H1 (cell line): ENCODE measurements at regions not wholly inside any gene's neighbourhood (a gene's known extent, or its start where the extent isn't known, plus 50 kb on each side); places are given as distances from the start of the nearest gene placed in this dataset.

Experiments used
- CTCF ChIA-PET: fragments of 300-600 bp; sonication (Branson Sonifier 250); formaldehyde crosslinking; loops from one replicate; lab custom pipeline; 2021; ENCODE audit not compliant: partially characterized antibody; lab: Charles Lee
- POLR2A ChIA-PET: fragments of 300-600 bp; sonication (Branson Sonifier 250); formaldehyde crosslinking; loops from one replicate; lab custom pipeline; 2021; ENCODE audit warnings: inconsistent platforms; ENCODE audit not compliant: partially characterized antibody; lab: Charles Lee
- DNase-seq, 2 experiments: peaks; one replicate each; pipeline versions ENCODE4 v3.0.0 to v3.0.0-alpha.2; 2010 to 2022; ENCODE audit warnings: low spot score in 2 of 2, low read depth in 1 of 2, mixed read lengths in 1 of 2
- FAIRE-seq: peaks from 2 replicates; lab custom pipeline; 2011; peaks lifted over from hg19 to GRCh38; lab: Jason Lieb, UNC
- H2AFZ ChIP-seq: 2 replicates; pipeline ENCODE4 v1.8.1; 2012; ENCODE audit warnings: low read length, inconsistent platforms
- H2AK5ac ChIP-seq: 2 replicates; pipeline ENCODE4 v1.6.1; 2013; ENCODE audit warnings: low read depth, low read length
- H2BK120ac ChIP-seq: replicated peaks from 2 replicates; pipeline ENCODE3; 2013; ENCODE audit warnings: low read depth, low read length, inconsistent platforms
- H2BK12ac ChIP-seq: 2 replicates; pipeline ENCODE4 v1.6.1; 2013; ENCODE audit warnings: low read depth, low read length
- H2BK15ac ChIP-seq: 2 replicates; pipeline ENCODE4 v1.6.1; 2013; ENCODE audit warnings: low read length
- H2BK20ac ChIP-seq: 2 replicates; pipeline ENCODE4 v1.6.1; 2013; ENCODE audit warnings: low read length
- H2BK5ac ChIP-seq: 2 replicates; pipeline ENCODE4 v1.6.1; 2013; ENCODE audit warnings: low read depth, low read length
- H3K14ac ChIP-seq: 2 replicates; pipeline ENCODE4 v1.6.1; 2013; ENCODE audit warnings: inconsistent platforms; ENCODE audit not compliant: insufficient read length
- H3K18ac ChIP-seq: 2 replicates; pipeline ENCODE4 v1.6.1; 2013; ENCODE audit warnings: low read length; ENCODE audit errors: extremely low read depth
- H3K23ac ChIP-seq: 2 replicates; pipeline ENCODE4 v1.6.1; 2013; ENCODE audit warnings: inconsistent platforms; ENCODE audit not compliant: insufficient read length
- H3K23me2 ChIP-seq: 2 replicates; pipeline ENCODE4 v1.6.1; 2013; ENCODE audit warnings: low read depth, low read length
- H3K27ac ChIP-seq: 2 replicates; pipeline ENCODE4 v1.6.1; 2011; ENCODE audit warnings: low read depth, low read length, inconsistent platforms
- H3K27me3 ChIP-seq, 4 experiments: replicated peaks in 1 of 4; 1 replicate in 1 of 4; 2 replicates in 3 of 4; pipeline versions ENCODE4 v1.6.1 to v1.8.1; 2011 to 2013; ENCODE audit warnings: low read length in 3 of 4, mild to moderate bottlenecking in 3 of 4, inconsistent platforms in 2 of 4, mixed read lengths in 2 of 4, moderate library complexity in 1 of 4; ENCODE audit not compliant: control insufficient read depth in 3 of 4, insufficient read depth in 3 of 4; ENCODE audit errors: extremely low read depth in 1 of 4
- H3K36me3 ChIP-seq, 4 experiments: 2 replicates each; pipeline versions ENCODE4 v1.6.1 to v1.8.1; 2011 to 2013; ENCODE audit warnings: mild to moderate bottlenecking in 4 of 4, low read length in 3 of 4, moderate library complexity in 2 of 4, control low read depth in 1 of 4, inconsistent platforms in 1 of 4; ENCODE audit not compliant: insufficient read depth in 4 of 4, control insufficient read depth in 2 of 4
- H3K4ac ChIP-seq: replicated peaks from 2 replicates; pipeline ENCODE3; 2013; ENCODE audit warnings: low read length, low read depth, mixed read lengths, inconsistent platforms; ENCODE audit not compliant: insufficient read length
- H3K4me1 ChIP-seq, 4 experiments: replicated peaks in 1 of 4; 1 replicate in 1 of 4; 2 replicates in 3 of 4; pipeline versions ENCODE4 v1.6.1 to v1.8.1; 2011 to 2013; ENCODE audit warnings: low read length in 3 of 4, inconsistent platforms in 2 of 4, mixed read lengths in 1 of 4; ENCODE audit not compliant: insufficient read depth in 4 of 4, control insufficient read depth in 3 of 4
- H3K4me2 ChIP-seq, 2 experiments: 2 replicates each; pipeline versions ENCODE4 v1.6.1 to v1.8.1; 2011 to 2013; ENCODE audit warnings: low read depth in 2 of 2, low read length in 2 of 2, control low read depth in 1 of 2, inconsistent platforms in 1 of 2, mild to moderate bottlenecking in 1 of 2; ENCODE audit not compliant: insufficient read depth in 1 of 2
- H3K4me3 ChIP-seq, 4 experiments: fragments of 200-600, 300-600 bp in 1 of 4; sonication (generic), shearing (Covaris generic), sonication (Bioruptor Twin) in 1 of 4; 2 replicates each; pipeline versions ENCODE4 v1.5.1 to v1.8.1; 2011 to 2016; ENCODE audit warnings: low read length in 4 of 4, low read depth in 3 of 4, control low read depth in 2 of 4, inconsistent platforms in 2 of 4, mild to moderate bottlenecking in 2 of 4, mixed read lengths in 1 of 4, moderate library complexity in 1 of 4; ENCODE audit not compliant: insufficient read depth in 2 of 4; ENCODE audit errors: extremely low read depth in 1 of 4
- H3K56ac ChIP-seq: replicated peaks from 2 replicates; pipeline ENCODE3; 2013; ENCODE audit warnings: low read depth, mild to moderate bottlenecking, mixed read lengths, low read length, inconsistent platforms; ENCODE audit not compliant: insufficient read length
- H3K79me1 ChIP-seq: 2 replicates; pipeline ENCODE4 v1.6.1; 2013; ENCODE audit warnings: low read depth, low read length, control low read depth
- H3K79me2 ChIP-seq, 2 experiments: 2 replicates each; pipeline versions ENCODE4 v1.6.1 to v1.8.1; 2012 to 2013; ENCODE audit warnings: low read length in 2 of 2, mild to moderate bottlenecking in 2 of 2, inconsistent platforms in 1 of 2; ENCODE audit not compliant: insufficient read depth in 2 of 2, control insufficient read depth in 1 of 2
- H3K9ac ChIP-seq, 4 experiments: replicated peaks in 1 of 4; 1 replicate in 1 of 4; 2 replicates in 3 of 4; pipeline versions ENCODE4 v1.6.1 to v1.8.1; 2011 to 2013; ENCODE audit warnings: low read depth in 3 of 4, low read length in 3 of 4, control low read depth in 2 of 4, mild to moderate bottlenecking in 2 of 4, moderate library complexity in 2 of 4, inconsistent platforms in 1 of 4; ENCODE audit errors: extremely low read depth in 1 of 4
- H3K9me3 ChIP-seq, 2 experiments: 2 replicates each; pipeline versions ENCODE4 v1.6.1 to v1.8.1; 2012 to 2013; ENCODE audit warnings: mild to moderate bottlenecking in 2 of 2, moderate library complexity in 2 of 2, control low read depth in 1 of 2, inconsistent platforms in 1 of 2, low read depth in 1 of 2, low read length in 1 of 2, mixed read lengths in 1 of 2; ENCODE audit not compliant: insufficient read depth in 2 of 2
- H4K20me1 ChIP-seq, 2 experiments: replicated peaks in 1 of 2; 2 replicates each; pipeline versions ENCODE3 to v1.8.1; 2011 to 2013; ENCODE audit warnings: inconsistent platforms in 2 of 2, low read length in 2 of 2, mild to moderate bottlenecking in 1 of 2; ENCODE audit not compliant: insufficient read depth in 2 of 2, control insufficient read depth in 1 of 2
- H4K5ac ChIP-seq: 2 replicates; pipeline ENCODE4 v1.6.1; 2013; ENCODE audit warnings: low read length, low read depth, mixed read lengths, inconsistent platforms; ENCODE audit not compliant: insufficient read length
- H4K8ac ChIP-seq: 2 replicates; pipeline ENCODE4 v1.8.0; 2013; ENCODE audit warnings: mild to moderate bottlenecking, moderate library complexity, low read length, inconsistent platforms; ENCODE audit not compliant: insufficient read depth; ENCODE audit errors: extremely low read depth
- H4K91ac ChIP-seq: replicated peaks from 2 replicates; pipeline ENCODE3; 2013; ENCODE audit warnings: low read length, mixed read lengths, inconsistent platforms; ENCODE audit not compliant: insufficient read length
- POLR2AphosphoS5 ChIP-seq: IDR thresholded peaks from 2 replicates; pipeline ENCODE4 v1.6.1; 2011; ENCODE audit warnings: low read depth, low read length
- SAP30 ChIP-seq: fragments of 300-600 bp; sonication (generic); IDR thresholded peaks from 2 replicates; pipeline ENCODE4 v1.7.1; 2012; ENCODE audit warnings: low read length, moderate library complexity, mild to moderate bottlenecking, inconsistent platforms; ENCODE audit not compliant: insufficient read depth, insufficient replicate concordance
- SIRT6 ChIP-seq: IDR thresholded peaks from one replicate; pipeline ENCODE4 v1.7.1; 2012; ENCODE audit warnings: low read length, inconsistent platforms
- TCF12 ChIP-seq: IDR thresholded peaks from 2 replicates; pipeline ENCODE4 v1.6.1; 2011; ENCODE audit warnings: low read depth, mild to moderate bottlenecking, low read length
- ZNF274 ChIP-seq: IDR thresholded peaks from 2 replicates; pipeline ENCODE4 v1.7.0; 2012; ENCODE audit warnings: low read length, borderline replicate concordance; ENCODE audit errors: extremely low read depth
- WGBS, 2 experiments: shearing (Covaris generic) in 1 of 2; methylation state at CpG; one replicate each; pipeline versions ENCODE4 v1.1.6 to v1.1.7; 2013 to 2015; ENCODE audit warnings: low lambda C conversion rate in 2 of 2, mixed read lengths in 2 of 2, inconsistent platforms in 1 of 2, low coverage in 1 of 2, missing lambda C conversion rate in 1 of 2; ENCODE audit not compliant: insufficient replicate concordance in 2 of 2, insufficient coverage in 1 of 2, insufficient read length in 1 of 2; ENCODE audit errors: extremely low coverage in 1 of 2, missing lambda C conversion rate in 1 of 2; 5-methylcytosine and 5-hydroxymethylcytosine counted together

DNA sequence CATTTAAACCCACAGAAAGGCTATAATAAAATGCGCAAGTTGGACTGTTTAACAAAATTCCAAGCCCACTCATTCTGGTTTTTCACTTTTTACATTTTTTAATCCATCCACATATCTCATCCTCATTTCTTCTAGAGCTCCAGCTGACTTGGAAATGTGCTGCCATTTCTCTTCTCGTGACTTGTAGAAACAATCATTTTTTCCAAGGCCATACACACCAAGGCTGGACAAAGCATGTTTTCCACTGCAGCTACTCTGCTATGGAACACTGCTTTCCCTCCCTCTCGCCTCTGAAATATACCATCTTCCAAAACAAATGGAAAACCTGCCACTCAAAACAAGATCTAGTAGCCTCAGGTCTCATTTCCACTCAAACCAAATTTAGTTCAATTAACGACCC lies 141.1 kb downstream of the ESM1 start:
- Histone ChIP-seq H2AK5ac (no peak overlapping the region), H3K79me1 (no peaks in the 10 kb centered on the region), H3K9ac (no peak overlapping the region), H3K18ac (no peak overlapping the region), H3K79me2 (no peaks in the 10 kb centered on the region), H4K5ac (no peak overlapping the region), H3K9me3 (no peaks in the 10 kb centered on the region), H2BK20ac (no peak overlapping the region), H4K20me1 (no peaks in the 10 kb centered on the region), H3K4ac (no peak overlapping the region), H3K4me1 (no peaks in the 10 kb centered on the region), H3K4me2 (no peak overlapping the region), H4K91ac (no peak overlapping the region), H3K56ac (no peak overlapping the region), H2BK15ac (no peak overlapping the region), H2BK5ac (no peak overlapping the region), H2AFZ (peak overlapping the region; percentile 36; the same call in 1 of the 2 replicates), H2BK120ac (no peak overlapping the region), H3K14ac (no peak overlapping the region), H3K27ac (no peak overlapping the region), H3K23ac (no peak overlapping the region), H3K23me2 (no peaks in the 10 kb centered on the region), H3K27me3 (no peaks in the 10 kb centered on the region), H2BK12ac (no peak overlapping the region), H4K8ac (no peak overlapping the region), H3K4me3 (no peak overlapping the region), H3K36me3 (no peaks in the 10 kb centered on the region)
- ChIA-PET POLR2A (interaction anchor here (2.0 kb wide), 1 partner anchor 327 kb away, joined by 9 read pairs; the partner anchor contains the start of gene SNX18), CTCF (interaction anchor here (0.6 to 4.2 kb wide), 27 partner anchors 8 to 1139 kb away, joined by 3 to 33 read pairs (median 4); partner anchors contain the start of gene SNX18)
- no peak for FAIRE-seq
- 85% methylated on average over 4 of the region's 4 CpGs; no CpG with 5 or more reads in 1 of the 2 experiments for WGBS, 2 experiments
- DNase-seq: no peak
- TF ChIP-seq TCF12 (no peak), SIRT6 (no peak), POLR2AphosphoS5 (no peak), ZNF274 (no peak), SAP30 (no peak)
